KMS-11 (cell line): ENCODE measurements at regions not wholly inside any gene's neighbourhood (a gene's known extent, or its start where the extent isn't known, plus 50 kb on each side); places are given as distances from the start of the nearest gene placed in this dataset.

ENCODE experiments used
- H2AFZ ChIP-seq: fragments of 200-600 bp; sonication (generic); 2 replicates; pipeline ENCODE4 v1.6.1; 2016; ENCODE audit warnings: antibody characterized with exemption, mixed run types, low read depth
- H3K27ac ChIP-seq: fragments of 200-600 bp; sonication (generic); 2 replicates; pipeline ENCODE4 v1.6.1; 2016; ENCODE audit warnings: mild to moderate bottlenecking, mixed run types
- H3K27me3 ChIP-seq: fragments of 200-600 bp; sonication (generic); 2 replicates; pipeline ENCODE4 v1.6.1; 2017; ENCODE audit warnings: mild to moderate bottlenecking, low read depth, mixed run types, moderate library complexity; ENCODE audit not compliant: insufficient read depth
- H3K36me3 ChIP-seq: fragments of 200-600 bp; sonication (generic); 2 replicates; pipeline ENCODE4 v1.6.1; 2017; ENCODE audit warnings: mild to moderate bottlenecking, mixed run types; ENCODE audit not compliant: insufficient read depth
- H3K4me1 ChIP-seq: fragments of 200-600 bp; sonication (generic); 2 replicates; pipeline ENCODE4 v1.6.1; 2016; ENCODE audit warnings: mild to moderate bottlenecking, low read depth, mixed run types; ENCODE audit not compliant: poor library complexity, severe bottlenecking
- H3K4me2 ChIP-seq: fragments of 200-600 bp; sonication (generic); 2 replicates; pipeline ENCODE4 v1.7.0; 2016; ENCODE audit warnings: mild to moderate bottlenecking, mixed run types
- H3K4me3 ChIP-seq: fragments of 200-600 bp; sonication (generic); IDR thresholded peaks from 2 replicates; pipeline ENCODE4 v1.6.1; 2017; ENCODE audit warnings: low read depth, low read length, mixed read lengths; ENCODE audit not compliant: insufficient read depth
- H3K79me2 ChIP-seq: fragments of 200-600 bp; sonication (generic); 2 replicates; pipeline ENCODE4 v1.6.1; 2016; ENCODE audit warnings: low read depth, mixed run types; ENCODE audit not compliant: insufficient read depth
- H3K9ac ChIP-seq: fragments of 200-600 bp; sonication (generic); 2 replicates; pipeline ENCODE4 v1.6.1; 2016; ENCODE audit warnings: mild to moderate bottlenecking, mixed run types
- H4K20me1 ChIP-seq: fragments of 200-600 bp; sonication (generic); 2 replicates; pipeline ENCODE4 v1.6.1; 2016; ENCODE audit warnings: mild to moderate bottlenecking, mixed run types; ENCODE audit not compliant: insufficient read depth
- TF ChIP-seq, protein P1 (sequence below): fragments of 200-600 bp; sonication (generic); conservative IDR thresholded peaks from 2 replicates; pipeline ENCODE4 v1.6.1; 2017; ENCODE audit warnings: low read depth, mild to moderate bottlenecking, antibody characterized with exemption, low read length, moderate library complexity, mixed read lengths

DNA sequence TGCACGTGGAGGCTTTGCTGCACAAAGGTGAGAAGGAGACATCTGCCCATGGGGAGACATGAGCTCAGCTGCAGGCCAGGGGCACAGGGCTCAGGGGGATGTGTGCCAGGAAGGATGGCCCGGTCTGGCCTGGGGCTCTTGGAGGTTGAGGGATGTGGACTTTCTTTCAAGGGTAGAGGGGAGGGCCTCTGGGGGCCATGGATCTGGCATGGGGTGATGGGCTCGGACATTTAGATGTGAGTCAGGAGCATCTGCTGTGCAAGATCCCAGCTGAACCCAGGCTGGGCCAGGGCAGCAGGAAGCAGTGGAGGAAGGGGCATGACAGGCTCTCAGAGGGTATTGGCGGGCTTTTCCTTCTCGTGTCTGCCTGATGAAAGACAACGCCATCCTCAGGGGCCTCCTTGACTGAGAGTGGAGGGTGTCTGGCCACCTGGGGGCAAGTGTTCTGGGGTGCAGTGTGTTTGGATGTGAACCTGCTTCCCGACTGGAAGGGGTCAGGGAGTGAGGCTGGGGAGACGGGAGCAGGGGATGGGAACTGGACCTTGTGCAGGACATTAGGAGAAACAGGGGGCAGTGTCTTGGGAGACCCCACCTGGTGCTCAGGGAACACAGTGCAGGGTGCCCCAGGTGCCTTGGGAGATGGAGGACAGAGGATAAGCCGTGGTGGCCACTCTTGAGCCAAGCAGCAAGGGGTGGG is 156.1 kb downstream of the ERMARD start:
- Histone ChIP-seq H3K4me3 (no peak overlapping the region), H3K4me1 (no peaks in the 10 kb centered on the region), H3K27ac (no peak overlapping the region), H3K36me3 (no peaks in the 10 kb centered on the region), H4K20me1 (no peaks in the 10 kb centered on the region), H2AFZ (no peak overlapping the region), H3K4me2 (no peak overlapping the region), H3K9ac (no peak overlapping the region), H3K27me3 (no peaks in the 10 kb centered on the region), H3K79me2 (no peaks in the 10 kb centered on the region)
- TF ChIP-seq, protein P1, sequence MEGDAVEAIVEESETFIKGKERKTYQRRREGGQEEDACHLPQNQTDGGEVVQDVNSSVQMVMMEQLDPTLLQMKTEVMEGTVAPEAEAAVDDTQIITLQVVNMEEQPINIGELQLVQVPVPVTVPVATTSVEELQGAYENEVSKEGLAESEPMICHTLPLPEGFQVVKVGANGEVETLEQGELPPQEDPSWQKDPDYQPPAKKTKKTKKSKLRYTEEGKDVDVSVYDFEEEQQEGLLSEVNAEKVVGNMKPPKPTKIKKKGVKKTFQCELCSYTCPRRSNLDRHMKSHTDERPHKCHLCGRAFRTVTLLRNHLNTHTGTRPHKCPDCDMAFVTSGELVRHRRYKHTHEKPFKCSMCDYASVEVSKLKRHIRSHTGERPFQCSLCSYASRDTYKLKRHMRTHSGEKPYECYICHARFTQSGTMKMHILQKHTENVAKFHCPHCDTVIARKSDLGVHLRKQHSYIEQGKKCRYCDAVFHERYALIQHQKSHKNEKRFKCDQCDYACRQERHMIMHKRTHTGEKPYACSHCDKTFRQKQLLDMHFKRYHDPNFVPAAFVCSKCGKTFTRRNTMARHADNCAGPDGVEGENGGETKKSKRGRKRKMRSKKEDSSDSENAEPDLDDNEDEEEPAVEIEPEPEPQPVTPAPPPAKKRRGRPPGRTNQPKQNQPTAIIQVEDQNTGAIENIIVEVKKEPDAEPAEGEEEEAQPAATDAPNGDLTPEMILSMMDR, result no peak

DNA sequence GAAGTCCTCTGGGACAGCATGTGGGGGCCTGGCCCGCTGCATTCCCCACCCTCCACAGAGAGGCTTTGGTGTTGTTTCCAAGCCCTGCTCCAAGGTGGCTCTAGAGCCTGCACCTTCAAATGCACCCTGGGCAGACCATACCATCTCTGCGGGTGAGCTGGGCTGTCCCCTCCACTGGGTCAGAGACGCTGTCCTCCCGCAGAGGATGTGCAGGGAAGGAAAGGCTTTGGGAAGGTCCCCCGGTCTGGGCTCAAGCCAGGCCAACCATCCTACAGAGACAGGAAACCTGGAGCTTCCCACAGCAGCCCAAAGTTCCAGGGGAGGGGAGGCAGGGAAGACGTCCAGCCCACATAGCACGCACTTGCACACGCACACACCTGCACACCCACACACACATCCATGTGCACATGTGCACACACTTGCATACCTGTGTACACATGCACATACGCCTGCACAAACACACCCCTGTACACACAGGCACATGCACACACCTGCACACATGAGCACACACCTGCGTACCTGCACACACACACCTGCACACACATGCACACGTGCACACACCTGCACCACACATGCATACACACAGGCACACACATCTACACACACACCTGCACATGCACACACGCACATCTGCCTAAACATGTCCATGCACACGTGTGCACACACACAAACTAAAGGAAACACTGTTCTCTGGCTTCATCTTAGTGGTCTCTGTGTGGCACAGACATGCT is 155.4 kb downstream of the ERMARD start:
- Histone ChIP-seq H3K79me2 (no peaks in the 10 kb centered on the region), H3K27ac (no peak overlapping the region), H3K4me2 (no peak overlapping the region), H2AFZ (no peak overlapping the region), H3K36me3 (no peaks in the 10 kb centered on the region), H3K9ac (no peak overlapping the region), H3K4me3 (no peak overlapping the region), H3K27me3 (no peaks in the 10 kb centered on the region), H3K4me1 (no peaks in the 10 kb centered on the region), H4K20me1 (no peaks in the 10 kb centered on the region)
- TF ChIP-seq, protein P1, result no peak

DNA sequence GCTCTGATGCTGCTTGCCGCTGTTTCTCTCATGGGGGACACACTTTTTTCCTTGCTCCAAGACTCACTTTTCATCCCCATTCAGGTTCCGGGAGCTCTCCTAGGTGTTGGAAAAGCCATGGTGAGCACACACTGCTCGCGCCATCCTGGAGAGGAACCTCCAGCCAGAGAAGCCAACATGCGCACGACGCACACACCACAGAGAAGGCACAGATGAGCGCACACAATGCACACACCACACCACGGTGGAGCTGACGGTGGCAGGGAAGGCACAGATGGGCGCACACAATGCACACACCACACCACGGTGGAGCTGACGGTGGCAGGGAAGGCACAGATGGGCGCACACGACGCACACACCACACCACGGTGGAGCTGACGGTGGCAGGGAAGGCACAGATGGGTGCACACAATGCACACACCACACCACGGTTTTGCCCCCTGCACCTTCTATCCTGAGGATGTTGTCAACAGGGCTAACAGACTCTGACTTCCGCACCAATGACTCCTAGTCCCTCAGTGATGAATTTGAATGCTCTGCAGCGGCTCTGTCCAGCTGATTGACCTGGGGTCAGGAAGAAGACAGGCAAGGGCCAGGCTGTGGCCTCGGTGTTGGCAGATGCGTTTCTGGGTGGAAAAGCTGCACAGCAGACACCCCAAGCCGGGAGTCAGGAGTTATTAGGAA is 154.7 kb downstream of the ERMARD start:
- Histone ChIP-seq H3K4me2 (no peak overlapping the region), H3K27me3 (no peaks in the 10 kb centered on the region), H3K9ac (no peak overlapping the region), H4K20me1 (no peaks in the 10 kb centered on the region), H3K4me3 (no peak overlapping the region), H3K79me2 (no peaks in the 10 kb centered on the region), H3K4me1 (no peaks in the 10 kb centered on the region), H3K27ac (no peak overlapping the region), H2AFZ (no peak overlapping the region), H3K36me3 (no peaks in the 10 kb centered on the region)
- TF ChIP-seq, protein P1, result no peak

DNA sequence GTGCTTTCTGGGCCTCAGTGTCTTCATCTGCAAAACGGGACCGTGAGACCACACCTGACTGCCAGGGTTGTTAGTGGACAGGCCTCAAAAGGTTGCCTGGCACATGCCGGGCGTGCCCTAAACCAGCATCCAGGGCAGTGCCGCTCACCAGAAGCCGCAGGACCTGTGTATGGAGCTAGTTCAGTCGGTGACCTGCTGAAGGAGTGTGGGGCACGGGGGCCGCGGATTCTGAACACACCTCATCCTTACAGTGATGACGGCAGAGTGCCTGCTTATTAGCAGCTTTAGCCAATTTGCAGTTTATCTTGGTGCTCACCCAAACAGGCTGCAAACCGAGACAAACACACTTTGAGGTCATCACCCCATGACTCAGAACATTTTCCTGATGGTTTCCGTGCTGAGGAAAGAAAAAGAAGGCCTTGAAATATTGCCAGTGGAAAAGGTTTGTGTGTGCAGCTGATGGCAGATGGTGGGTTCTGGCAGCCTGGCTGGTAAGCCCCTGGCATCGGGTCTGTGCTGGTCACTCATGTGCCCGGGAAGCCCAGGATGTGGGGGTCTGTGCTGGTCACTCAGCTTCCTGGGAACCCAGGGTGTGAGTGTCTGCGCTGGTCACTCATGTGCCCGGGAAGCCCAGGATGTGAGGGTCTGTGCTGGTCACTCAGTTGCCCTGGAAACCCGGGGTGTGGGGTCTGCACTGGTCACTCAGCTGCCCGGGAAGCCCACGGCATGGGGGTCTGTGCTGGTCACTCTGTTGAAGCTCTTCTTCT is 153.8 kb downstream of the ERMARD start:
- Histone ChIP-seq H3K27me3 (no peaks in the 10 kb centered on the region), H3K36me3 (no peaks in the 10 kb centered on the region), H3K27ac (no peak overlapping the region), H3K4me3 (no peak overlapping the region), H3K79me2 (no peaks in the 10 kb centered on the region), H3K4me2 (no peak overlapping the region), H3K4me1 (no peaks in the 10 kb centered on the region), H4K20me1 (no peaks in the 10 kb centered on the region), H2AFZ (no peak overlapping the region), H3K9ac (no peak overlapping the region)
- TF ChIP-seq, protein P1, result no peak
